Lung (tissue), 11 donors: ENCODE measurements at regions not wholly inside any gene's neighbourhood (a gene's known extent, or its start where the extent isn't known, plus 50 kb on each side); places are given as distances from the start of the nearest gene placed in this dataset.

Experiments used
- ATAC-seq: fragments of 200-7000 bp; cut with Tn5 transposase; one replicate; pipeline ENCODE4 v1.9.1; 2020; ENCODE audit warnings: moderate number of reproducible peaks; ENCODE audit not compliant: insufficient read depth, low FRiP score
- DNase-seq, 3 donors: peaks; one replicate each; pipeline ENCODE4 v3.0.0-alpha.2; 2013 to 2017
- H3K27ac ChIP-seq, 2 donors: one replicate each; pipeline ENCODE4 v1.5.1; 2013; ENCODE audit warnings: mild to moderate bottlenecking in 2 of 2, moderate library complexity in 2 of 2, control low read depth in 1 of 2, inconsistent platforms in 1 of 2, low read depth in 1 of 2, low read length in 1 of 2
- H3K27me3 ChIP-seq, 3 donors: one replicate each; pipeline ENCODE4 v1.5.1; 2013; ENCODE audit warnings: low read length in 2 of 3; ENCODE audit not compliant: control insufficient read depth in 3 of 3, insufficient read depth in 3 of 3
- H3K36me3 ChIP-seq, 4 donors: one replicate each; pipeline ENCODE4 v1.5.1; 2013; ENCODE audit warnings: low read length in 4 of 4, mild to moderate bottlenecking in 1 of 4, moderate library complexity in 1 of 4; ENCODE audit not compliant: control insufficient read depth in 4 of 4, insufficient read depth in 4 of 4
- H3K4me1 ChIP-seq, 5 donors: one replicate each; pipeline ENCODE4 v1.5.1; 2013; ENCODE audit warnings: low read length in 5 of 5, mild to moderate bottlenecking in 2 of 5, moderate library complexity in 1 of 5; ENCODE audit not compliant: control insufficient read depth in 5 of 5, insufficient read depth in 5 of 5
- H3K4me3 ChIP-seq: one replicate; pipeline ENCODE4 v1.5.1; 2013; ENCODE audit warnings: mild to moderate bottlenecking, control low read depth, moderate library complexity
- H3K9ac ChIP-seq, 2 donors: one replicate each; pipeline ENCODE4 v1.5.1; 2013; ENCODE audit warnings: low read length in 2 of 2, control low read depth in 1 of 2; ENCODE audit not compliant: insufficient read depth in 1 of 2
- H3K9me3 ChIP-seq, 4 donors: one replicate each; pipeline ENCODE4 v1.5.1; 2013; ENCODE audit warnings: low read length in 3 of 4, mild to moderate bottlenecking in 1 of 4, moderate library complexity in 1 of 4; ENCODE audit not compliant: control insufficient read depth in 4 of 4, insufficient read depth in 3 of 4
- WGBS, 2 donors: extraction: QIAGEN DNeasy Blood & Tissue Kit; methylation state at CpG; one replicate each; pipeline ENCODE4 v1.1.7; 2013; 5-methylcytosine and 5-hydroxymethylcytosine counted together
- TF ChIP-seq, protein P1 (sequence below): IDR thresholded peaks from 2 replicates; pipeline ENCODE4 v1.5.1; 2012; ENCODE audit warnings: mild to moderate bottlenecking; ENCODE audit errors: control extremely low read depth, extremely low read depth
- donor health status: control.
- donor health status: control.
- donor health status: Bipolar disorder and iron deficiency.
- donor health status: healthy.
- donor health status: DM: yes; HTN: yes; CAD: no.

DNA sequence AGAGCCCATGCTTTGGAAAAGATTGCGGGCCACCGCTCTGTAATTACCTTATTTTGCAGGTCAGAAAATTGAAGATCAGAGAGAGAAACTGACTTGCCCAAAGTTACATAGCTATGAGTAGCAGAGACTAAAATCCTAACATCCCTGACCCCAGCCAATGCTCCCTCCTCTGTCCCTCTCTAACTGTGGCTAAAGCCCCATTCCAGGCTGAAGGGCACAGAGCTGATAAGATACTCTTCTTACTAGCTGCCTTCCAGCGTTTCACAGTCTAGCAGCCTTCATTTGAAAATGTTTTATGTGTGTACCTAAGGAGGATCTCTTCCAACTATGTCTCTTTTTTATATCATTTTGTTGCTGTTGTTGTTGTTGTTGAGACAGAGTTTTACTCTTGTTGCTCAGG, 81.4 kb upstream of the LRATD1 start:
- ATAC-seq (no peak), DNase-seq (no peak)
- no peak overlapping the region for H3K27ac ChIP-seq
- H3K4me1 ChIP-seq, result no peaks in the 10 kb centered on the region
- WGBS, 2 donors, result 68 to 86% methylated on average over 3 of the region's 3 CpGs
- TF ChIP-seq, protein P1, sequence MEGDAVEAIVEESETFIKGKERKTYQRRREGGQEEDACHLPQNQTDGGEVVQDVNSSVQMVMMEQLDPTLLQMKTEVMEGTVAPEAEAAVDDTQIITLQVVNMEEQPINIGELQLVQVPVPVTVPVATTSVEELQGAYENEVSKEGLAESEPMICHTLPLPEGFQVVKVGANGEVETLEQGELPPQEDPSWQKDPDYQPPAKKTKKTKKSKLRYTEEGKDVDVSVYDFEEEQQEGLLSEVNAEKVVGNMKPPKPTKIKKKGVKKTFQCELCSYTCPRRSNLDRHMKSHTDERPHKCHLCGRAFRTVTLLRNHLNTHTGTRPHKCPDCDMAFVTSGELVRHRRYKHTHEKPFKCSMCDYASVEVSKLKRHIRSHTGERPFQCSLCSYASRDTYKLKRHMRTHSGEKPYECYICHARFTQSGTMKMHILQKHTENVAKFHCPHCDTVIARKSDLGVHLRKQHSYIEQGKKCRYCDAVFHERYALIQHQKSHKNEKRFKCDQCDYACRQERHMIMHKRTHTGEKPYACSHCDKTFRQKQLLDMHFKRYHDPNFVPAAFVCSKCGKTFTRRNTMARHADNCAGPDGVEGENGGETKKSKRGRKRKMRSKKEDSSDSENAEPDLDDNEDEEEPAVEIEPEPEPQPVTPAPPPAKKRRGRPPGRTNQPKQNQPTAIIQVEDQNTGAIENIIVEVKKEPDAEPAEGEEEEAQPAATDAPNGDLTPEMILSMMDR, result no peak
- H3K4me3 ChIP-seq, result no peak overlapping the region
- H3K27me3 ChIP-seq, result no peaks in the 10 kb centered on the region
- no peaks in the 10 kb centered on the region for H3K36me3 ChIP-seq
- H3K9me3 ChIP-seq, result peaks cover 0 to 2% (median 0%) of the 10 kb centered on the region in 4 donors
- no peak overlapping the region for H3K9ac ChIP-seq

- Histone ChIP-seq H3K27me3 (no peaks in the 10 kb centered on the region), H3K4me3 (no peak overlapping the region), H3K9me3 (peaks cover 0 to 2% (median 0%) of the 10 kb centered on the region in 4 donors), H3K27ac (no peak overlapping the region), H3K9ac (no peak overlapping the region), H3K4me1 (no peaks in the 10 kb centered on the region), H3K36me3 (no peaks in the 10 kb centered on the region)
- 77 to 93% methylated on average over 1 of the region's 1 CpG for WGBS, 2 donors
- DNase-seq, result no peak
- ATAC-seq, result no peak
- TF ChIP-seq, protein P1, result no peak
Measured at GRCh38 chr2:14552286-14552685, 80.2 kb upstream of the LRATD1 start.

GRCh38 chr2:14552818-14553217, 79.7 kb upstream of the LRATD1 start:
- DNase-seq (no peak), ATAC-seq (no peak)
- WGBS, 2 donors, result 78 to 85% methylated on average over 2 of the region's 2 CpGs
- Histone ChIP-seq H3K36me3 (no peaks in the 10 kb centered on the region), H3K4me1 (no peaks in the 10 kb centered on the region), H3K4me3 (no peak overlapping the region), H3K9ac (no peak overlapping the region), H3K9me3 (peaks cover 0 to 2% (median 0%) of the 10 kb centered on the region in 4 donors), H3K27me3 (no peaks in the 10 kb centered on the region), H3K27ac (no peak overlapping the region)
- TF ChIP-seq, protein P1, result no peak

DNA sequence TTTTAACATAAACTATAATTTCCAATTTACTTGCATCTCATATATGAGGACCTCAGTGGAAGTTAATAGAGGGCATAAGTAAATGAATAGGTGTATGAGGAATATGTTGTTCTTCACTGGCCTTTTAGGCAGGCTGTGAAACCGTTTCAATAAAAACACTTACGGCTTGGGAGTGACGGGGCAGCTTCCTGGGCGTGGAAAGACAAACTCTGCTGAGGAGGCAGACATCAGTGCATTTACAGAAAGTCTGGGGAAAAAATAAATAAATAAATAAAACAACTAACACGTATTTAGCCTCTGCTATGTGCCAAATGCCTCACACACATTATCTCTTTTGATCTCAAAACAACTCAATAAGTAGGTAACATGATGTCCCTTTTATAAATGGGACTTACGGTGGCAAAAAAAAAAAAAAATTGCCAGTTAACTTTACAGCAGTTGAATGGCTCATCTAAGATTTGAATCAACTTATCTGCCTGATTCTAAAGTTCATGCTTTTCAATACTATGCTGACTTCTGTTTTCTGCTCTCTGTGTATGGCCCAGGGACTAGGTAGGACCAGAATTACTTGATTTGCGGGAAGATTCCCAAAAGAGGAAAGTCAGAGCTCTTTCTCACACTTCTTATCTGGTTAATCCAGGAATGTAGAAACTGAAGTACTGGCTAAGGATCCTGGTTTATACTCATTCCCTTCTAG, 77.5 kb upstream of the LRATD1 start:
- WGBS, 2 donors, result 59 to 77% methylated on average over 7 of the region's 7 CpGs
- Histone ChIP-seq H3K4me3 (no peak overlapping the region), H3K27me3 (no peaks in the 10 kb centered on the region), H3K4me1 (no peaks in the 10 kb centered on the region), H3K9ac (no peak overlapping the region), H3K9me3 (peaks cover 0 to 4% (median 0%) of the 10 kb centered on the region in 4 donors), H3K27ac (no peak overlapping the region), H3K36me3 (no peaks in the 10 kb centered on the region)
- no peak for ATAC-seq
- TF ChIP-seq, protein P1, result no peak
- no peak for DNase-seq
